Renal cortex interstitium (tissue), 11 donors: ENCODE measurements at regions not wholly inside any gene's neighbourhood (a gene's known extent, or its start where the extent isn't known, plus 50 kb on each side); places are given as distances from the start of the nearest gene placed in this dataset.

Source experiments
- DNase-seq, 11 donors: peaks; one replicate each; pipeline ENCODE4 v3.0.0-alpha.2; 2013; ENCODE audit warnings: low read depth in 9 of 11, low spot score in 4 of 11; ENCODE audit errors: extremely low read depth in 1 of 11

DNA sequence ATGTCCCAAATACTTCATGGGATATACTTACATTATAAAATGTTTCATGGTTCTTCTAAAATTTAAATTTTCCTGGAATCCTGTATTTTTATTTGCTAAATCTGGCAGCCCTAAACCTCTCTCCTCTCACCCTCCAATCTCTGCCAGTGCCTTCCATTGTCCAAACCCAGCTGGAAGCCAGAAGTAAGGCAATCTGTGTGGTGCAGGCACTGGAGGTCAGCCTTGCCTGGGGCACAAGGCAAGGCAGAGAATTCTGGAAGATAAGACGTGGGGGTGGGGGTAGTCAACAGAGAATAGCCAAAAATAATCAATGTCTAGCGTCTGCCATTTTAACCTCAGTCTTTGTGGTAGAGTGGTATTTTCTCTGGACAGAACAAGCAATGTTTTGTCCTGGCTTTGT is 381.7 kb downstream of the GPAM start:
- DNase-seq, result no peak

GRCh38 chr10:111804781-111805180 is 378.8 kb downstream of the GPAM start:
- no peak for DNase-seq

- no peak for DNase-seq
Measured at GRCh38 chr10:111811517-111811916, 372.0 kb downstream of the GPAM start.

DNA sequence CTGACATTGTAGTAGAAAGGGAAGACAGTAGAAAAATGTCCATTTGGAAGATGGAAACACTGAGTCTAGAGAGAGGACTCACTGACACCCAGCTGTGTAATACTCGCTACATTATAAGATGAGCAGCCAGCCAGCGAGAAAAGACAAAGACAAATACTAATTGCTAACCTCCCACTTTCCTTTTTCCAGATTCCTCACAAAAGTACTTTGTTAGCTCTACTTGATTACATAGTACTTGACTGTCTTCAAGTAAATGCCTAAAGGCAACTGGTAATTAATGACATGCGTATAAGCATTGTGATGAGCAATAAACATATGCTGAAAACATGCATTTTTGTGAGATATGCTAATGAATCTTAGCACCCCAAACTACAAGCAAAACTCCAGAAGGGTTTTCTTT is 363.1 kb downstream of the GPAM start:
- DNase-seq, result no peak

GRCh38 chr10:111821871-111822270 is 361.7 kb downstream of the GPAM start:
- DNase-seq, result no peak

- no peak for DNase-seq
Measured at GRCh38 chr10:111822661-111823060, 360.9 kb downstream of the GPAM start.

- no peak for DNase-seq
Measured at GRCh38 chr10:111824128-111824527, 359.4 kb downstream of the GPAM start.

- no peak for DNase-seq
Measured at GRCh38 chr10:111830359-111830758, 353.2 kb downstream of the GPAM start.

- no peak for DNase-seq
Measured at GRCh38 chr10:111831058-111831457, 352.5 kb downstream of the GPAM start.

DNA sequence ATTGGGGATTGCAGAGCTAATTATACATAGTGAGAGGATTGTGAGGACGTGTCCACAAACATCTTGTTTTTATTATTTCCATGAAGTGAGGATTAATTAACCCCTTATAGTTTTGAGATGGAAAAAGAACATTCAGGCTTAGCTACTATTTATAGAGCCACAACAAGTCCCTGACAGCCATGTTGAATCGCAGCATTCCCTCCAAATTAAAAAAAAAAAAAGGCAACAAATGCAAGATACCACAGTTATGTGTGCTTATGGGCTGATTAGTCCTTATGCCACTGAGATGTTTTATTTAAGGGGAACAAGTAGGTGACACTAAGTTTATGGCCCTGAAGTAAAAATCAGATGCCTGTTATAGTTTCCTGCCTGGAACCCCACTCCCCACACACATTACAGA is 350.3 kb downstream of the GPAM start:
- DNase-seq, result no peak

DNA sequence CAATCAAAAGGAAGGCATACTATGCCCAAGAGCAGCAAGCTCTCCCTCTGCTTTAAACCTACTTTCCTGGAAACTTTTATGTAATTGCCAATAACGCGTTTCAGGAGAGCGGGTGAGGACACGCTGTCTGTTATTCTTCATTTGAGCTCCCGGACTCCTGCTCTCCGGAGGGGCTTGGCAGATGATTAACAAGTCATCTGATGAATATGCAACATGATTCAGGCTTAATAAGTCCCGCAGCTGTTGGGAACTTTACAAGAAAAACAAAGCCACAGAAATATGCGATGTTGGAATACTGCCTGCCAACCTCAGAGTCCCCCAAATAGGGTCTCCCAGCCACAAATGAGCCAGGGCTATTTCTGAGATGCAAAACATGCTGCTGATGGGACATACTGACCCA is 348.0 kb downstream of the GPAM start:
- DNase-seq, result peak; percentile 20 to 76 (median 35)

DNA sequence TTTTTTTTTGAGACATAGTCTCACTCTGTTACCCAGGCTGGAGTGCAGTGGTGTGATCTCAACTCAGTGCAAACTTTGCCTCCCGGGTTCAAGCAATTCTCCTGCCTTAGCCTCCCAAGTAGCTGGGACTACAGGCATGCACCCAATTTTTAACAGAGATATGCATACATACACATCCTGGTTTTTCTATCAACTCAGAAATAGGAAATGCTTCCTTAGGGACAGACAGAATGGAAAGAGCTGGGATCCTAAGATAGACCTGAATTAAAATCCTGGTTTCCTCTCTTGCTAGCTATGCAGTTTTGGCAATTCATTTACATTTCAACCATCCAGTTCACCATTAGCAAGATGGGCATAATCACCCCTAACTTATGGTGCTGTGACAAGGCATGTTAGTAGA is 347.5 kb downstream of the GPAM start:
- DNase-seq, result no peak

- DNase-seq, result no peak
Measured at GRCh38 chr10:111836571-111836970, 347.0 kb downstream of the GPAM start.

GRCh38 chr10:111837086-111837485 is 346.5 kb downstream of the GPAM start:
- DNase-seq, result no peak

DNA sequence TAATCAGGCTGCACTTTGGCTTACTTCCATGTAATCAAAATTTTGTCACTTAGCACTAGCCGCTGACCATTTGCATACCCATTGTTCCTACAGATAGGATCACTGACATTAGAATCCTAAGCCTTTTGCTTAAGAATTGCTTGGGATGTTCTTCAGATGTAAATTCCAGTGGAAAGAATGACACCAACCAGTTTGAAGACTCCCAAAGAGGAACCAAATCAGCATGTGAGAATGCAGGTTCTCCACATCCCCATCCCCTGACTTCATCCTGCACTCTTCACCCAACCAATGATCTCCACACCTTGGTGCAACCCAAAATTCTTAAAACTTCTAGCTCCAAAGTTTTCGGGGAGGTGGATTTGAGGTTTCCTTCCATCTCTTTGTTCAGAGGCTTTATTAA is 345.6 kb downstream of the GPAM start:
- no peak for DNase-seq

- DNase-seq, result no peak
Measured at GRCh38 chr10:111840546-111840945, 343.0 kb downstream of the GPAM start.

DNA sequence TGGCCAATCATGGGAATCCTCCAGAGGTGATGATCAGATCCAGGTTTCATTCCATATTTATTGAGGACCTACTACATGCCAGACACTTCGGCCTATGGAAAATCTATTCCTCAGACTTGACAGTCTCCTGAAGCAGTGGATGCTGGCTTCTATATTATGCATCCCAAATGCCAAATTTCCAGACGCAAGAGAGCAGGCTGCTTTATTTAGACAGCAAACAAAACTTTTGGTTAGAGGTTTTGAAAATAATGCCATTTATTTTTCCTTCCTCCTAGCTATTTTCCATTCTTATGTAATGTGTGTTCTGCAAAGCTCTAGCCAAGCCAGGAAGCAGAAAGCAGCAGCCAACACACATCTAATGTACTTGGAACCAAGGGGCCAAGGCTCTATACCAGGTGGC is 330.8 kb downstream of the GPAM start:
- no peak for DNase-seq

DNA sequence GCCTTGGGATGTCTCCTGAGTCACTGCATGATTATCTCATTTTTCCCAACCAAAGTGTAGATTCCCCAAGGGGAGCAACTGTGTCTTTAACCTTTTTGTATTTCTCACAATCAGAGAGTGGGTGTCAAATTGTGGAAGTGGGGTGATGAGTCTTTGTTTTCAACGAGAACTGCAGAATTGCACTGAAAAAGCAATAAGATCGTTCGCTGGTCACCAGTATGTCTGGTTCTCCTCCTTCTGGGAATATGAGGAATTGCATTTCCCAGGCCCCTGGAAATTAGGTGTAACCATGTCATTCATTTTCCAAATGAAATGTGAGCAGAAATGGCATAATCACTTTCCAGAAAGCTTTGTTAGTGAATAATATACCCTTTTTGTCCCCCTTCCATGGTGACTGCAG is 326.9 kb downstream of the GPAM start:
- DNase-seq, result no peak

GRCh38 chr10:111865550-111865949 is 318.0 kb downstream of the GPAM start:
- DNase-seq, result no peak

GRCh38 chr10:111871458-111871857 is 312.1 kb downstream of the GPAM start:
- no peak for DNase-seq

- DNase-seq, result no peak
Measured at GRCh38 chr10:111872591-111872990, 311.0 kb downstream of the GPAM start.

- no peak for DNase-seq
Measured at GRCh38 chr10:111873041-111873440, 310.5 kb downstream of the GPAM start.
